Epithelial cell of esophagus (primary cell): ENCODE measurements at regions not wholly inside any gene's neighbourhood (a gene's known extent, or its start where the extent isn't known, plus 50 kb on each side); places are given as distances from the start of the nearest gene placed in this dataset.

Source experiments
- DNase-seq: peaks from one replicate; pipeline ENCODE4 v3.0.0; 2010; ENCODE audit warnings: low read depth
- H3K4me3 ChIP-seq: 2 replicates; pipeline ENCODE4 v1.5.1; 2011; ENCODE audit warnings: mild to moderate bottlenecking, low read length, control low read depth
- TF ChIP-seq, protein P1 (sequence below): IDR thresholded peaks from 2 replicates; pipeline ENCODE4 v1.5.1; 2011; ENCODE audit warnings: low read depth, mild to moderate bottlenecking, low read length, control low read depth, inconsistent platforms; ENCODE audit not compliant: insufficient read depth; ENCODE audit errors: missing control alignments

DNA sequence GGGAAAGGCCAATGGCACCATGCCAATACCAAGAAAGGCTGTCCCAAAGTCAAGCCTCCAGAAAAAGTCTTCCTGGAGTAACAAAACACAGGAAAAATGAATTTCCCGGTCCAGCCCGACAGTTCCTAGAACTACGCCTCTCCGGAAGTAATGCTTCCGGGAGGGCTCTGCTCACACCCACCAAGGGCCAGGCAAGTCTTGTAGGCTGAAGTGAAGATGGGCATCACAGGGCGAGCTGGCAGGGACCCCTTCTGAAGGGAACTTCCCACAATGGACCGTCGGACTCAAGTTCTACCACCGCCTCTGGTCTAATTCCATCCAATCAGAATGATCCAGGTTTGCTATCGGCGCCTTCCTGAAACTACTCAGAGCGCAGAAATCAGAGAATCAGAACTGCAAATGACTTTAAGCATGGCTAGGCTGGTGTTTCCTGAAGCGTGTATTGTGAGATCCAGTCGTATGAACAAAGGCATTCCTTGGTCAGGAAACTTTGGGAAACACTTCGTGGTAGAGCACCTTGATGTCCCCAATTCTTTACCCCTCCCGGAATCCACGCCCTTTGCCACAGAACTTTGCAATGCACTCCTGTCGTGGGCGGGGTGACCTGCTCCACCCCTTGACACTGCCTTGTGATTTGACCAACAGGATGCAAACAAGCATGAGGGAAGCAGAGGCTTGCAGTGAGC is 127.8 kb downstream of the BCOR start:
- TF ChIP-seq, protein P1, sequence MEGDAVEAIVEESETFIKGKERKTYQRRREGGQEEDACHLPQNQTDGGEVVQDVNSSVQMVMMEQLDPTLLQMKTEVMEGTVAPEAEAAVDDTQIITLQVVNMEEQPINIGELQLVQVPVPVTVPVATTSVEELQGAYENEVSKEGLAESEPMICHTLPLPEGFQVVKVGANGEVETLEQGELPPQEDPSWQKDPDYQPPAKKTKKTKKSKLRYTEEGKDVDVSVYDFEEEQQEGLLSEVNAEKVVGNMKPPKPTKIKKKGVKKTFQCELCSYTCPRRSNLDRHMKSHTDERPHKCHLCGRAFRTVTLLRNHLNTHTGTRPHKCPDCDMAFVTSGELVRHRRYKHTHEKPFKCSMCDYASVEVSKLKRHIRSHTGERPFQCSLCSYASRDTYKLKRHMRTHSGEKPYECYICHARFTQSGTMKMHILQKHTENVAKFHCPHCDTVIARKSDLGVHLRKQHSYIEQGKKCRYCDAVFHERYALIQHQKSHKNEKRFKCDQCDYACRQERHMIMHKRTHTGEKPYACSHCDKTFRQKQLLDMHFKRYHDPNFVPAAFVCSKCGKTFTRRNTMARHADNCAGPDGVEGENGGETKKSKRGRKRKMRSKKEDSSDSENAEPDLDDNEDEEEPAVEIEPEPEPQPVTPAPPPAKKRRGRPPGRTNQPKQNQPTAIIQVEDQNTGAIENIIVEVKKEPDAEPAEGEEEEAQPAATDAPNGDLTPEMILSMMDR = no peak
- no peak overlapping the region for H3K4me3 ChIP-seq
- DNase-seq = no peak

DNA sequence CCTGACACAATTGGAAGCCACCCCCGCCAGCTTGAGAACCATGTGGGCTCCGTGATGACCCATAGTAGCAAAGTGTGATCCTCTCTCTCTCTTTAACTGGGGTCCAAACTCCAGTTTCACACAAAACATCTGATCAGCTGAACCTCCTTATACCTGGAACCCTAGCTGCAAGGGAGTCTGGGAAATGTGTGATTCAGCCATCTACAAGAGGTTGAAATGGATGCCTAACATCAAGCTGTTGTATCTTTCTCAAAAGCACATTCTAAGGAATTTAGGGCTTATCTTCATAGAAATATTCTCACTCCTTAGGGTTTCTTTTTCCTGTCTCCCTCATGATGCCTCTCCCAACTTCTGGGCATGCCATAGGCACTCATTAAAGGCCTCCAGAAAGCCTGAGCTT is 126.0 kb downstream of the BCOR start:
- TF ChIP-seq, protein P1 = no peak

DNA sequence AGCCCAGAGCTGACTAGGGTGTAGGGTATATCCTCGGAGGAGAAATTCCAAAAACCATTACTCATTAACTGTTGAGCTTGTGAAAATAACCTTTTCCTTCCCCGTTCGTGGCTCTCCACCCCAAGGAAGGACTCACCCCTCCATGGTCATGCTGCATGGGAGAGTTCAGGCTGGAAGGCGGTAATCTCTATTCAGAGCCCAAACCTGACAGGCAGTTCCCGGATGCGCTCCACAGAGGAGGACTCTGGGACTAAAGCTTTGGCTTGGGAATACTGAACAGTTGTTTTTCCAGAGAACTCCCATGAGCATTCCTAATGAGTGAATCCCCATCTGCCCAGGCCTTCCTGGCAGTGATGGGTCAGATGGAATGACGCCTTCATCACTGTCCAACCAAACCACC is 125.4 kb downstream of the BCOR start:
- TF ChIP-seq, protein P1 = no peak
- H3K4me3 ChIP-seq = no peak overlapping the region
- peak; percentile 38 for DNase-seq

More for the DNA sequence above, 126.0 kb downstream of the BCOR start:
- H3K4me3 ChIP-seq = no peak overlapping the region
- no peak for DNase-seq

DNA sequence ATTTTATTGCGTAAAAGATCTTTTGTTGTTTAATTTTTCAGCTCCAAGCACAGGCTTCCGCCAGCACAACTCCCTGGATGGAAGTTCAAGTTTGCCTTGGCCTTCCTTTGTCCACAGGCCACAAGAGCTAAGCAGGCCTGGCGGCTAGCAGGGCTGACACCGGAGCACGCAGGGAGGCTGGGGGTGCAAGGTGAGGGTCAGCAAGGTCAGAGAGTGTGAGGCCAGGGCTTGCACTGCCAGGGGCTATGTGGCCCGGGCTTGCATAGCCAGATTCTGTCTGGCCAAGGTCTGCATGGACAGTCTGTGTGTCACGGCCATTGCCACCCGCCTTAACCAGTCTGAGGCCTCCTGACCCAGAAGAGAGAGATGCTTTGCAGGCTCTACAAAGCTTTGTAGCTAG is 123.9 kb downstream of the BCOR start:
- TF ChIP-seq, protein P1 = no peak
- H3K4me3 ChIP-seq = no peak overlapping the region
- DNase-seq = no peak

DNA sequence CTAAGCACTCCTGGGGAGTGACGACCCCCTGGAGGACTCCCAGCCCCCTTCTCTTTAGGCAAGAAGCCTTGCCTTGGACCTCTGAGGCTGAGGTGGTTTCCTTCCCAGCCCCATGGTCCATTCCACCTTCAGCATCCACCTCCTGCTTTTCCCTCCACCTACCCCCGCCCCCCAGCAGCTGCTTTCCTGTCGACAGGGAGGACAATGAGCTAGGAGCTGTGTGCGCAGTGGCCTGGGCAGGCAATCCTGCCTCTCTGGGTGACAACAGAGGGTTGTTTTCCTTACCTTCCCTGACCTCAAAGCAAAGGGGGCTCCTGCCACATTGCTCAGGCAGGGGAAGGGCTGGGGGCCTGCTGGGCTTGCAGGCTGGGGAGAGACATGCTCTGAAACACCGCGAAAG is 123.5 kb downstream of the BCOR start:
- TF ChIP-seq, protein P1 = no peak
- DNase-seq = no peak
- no peak overlapping the region for H3K4me3 ChIP-seq

DNA sequence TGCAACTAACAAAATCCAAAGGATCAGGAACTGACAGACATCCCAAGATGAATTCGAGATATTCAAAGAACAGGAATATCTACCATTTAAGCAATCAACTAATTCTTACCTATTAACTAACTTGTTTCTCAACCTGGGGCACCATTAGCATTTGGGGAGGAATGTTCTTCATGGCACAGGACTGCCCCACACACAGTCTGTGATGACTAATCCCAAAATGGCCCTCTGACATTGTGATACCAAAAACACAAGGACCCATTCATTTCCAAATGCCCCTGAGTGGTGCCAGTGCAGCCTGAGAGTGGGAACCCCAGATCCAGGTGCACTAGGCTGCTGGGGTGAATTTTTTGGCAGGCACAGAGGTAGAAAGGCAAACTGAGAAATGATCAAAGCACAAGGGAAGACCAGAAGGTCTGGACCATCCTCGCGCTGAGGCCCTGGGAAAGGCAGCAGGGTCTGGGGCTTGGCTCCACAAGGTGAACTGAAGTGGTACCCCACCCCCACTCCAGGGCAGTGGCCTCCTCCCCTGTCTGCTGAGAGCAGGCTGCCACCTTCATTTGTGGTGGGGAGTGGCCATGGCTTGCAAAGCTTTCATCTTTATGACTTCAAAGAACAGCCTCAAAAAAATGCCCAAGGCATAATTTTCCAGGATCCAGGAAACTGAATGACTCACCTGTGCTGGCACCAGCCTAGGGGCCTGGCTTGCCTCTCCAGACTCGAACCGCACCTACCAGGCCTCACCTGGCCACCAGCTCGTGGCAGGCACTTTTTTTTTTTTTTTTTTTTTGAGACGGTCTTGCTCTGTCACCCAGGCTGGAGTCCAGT is 122.4 kb downstream of the BCOR start:
- no peak overlapping the region for H3K4me3 ChIP-seq
- DNase-seq = peak; percentile 74
- TF ChIP-seq, protein P1 = no peak
